A673 (cell line): ENCODE measurements at regions not wholly inside any gene's neighbourhood (a gene's known extent, or its start where the extent isn't known, plus 50 kb on each side); places are given as distances from the start of the nearest gene placed in this dataset.

Source experiments
- BruUV-seq: library from RNA; stranded (reverse); fragments of 400-500 nt; replicated peaks from 2 replicates; lab custom pipeline; 2021; lab: Mats Ljungman, UMichigan
- CTCF ChIA-PET: fragments of 300-600 bp; sonication (Branson Sonifier 250); formaldehyde crosslinking; loops from one replicate; lab custom pipeline; 2022; ENCODE audit warnings: antibody characterized with exemption; lab: Charles Lee
- POLR2A ChIA-PET: fragments of 300-600 bp; sonication (Branson Sonifier 250); formaldehyde crosslinking; loops from one replicate; lab custom pipeline; 2022; ENCODE audit warnings: antibody characterized with exemption; ENCODE audit not compliant: low non-redundant PET; lab: Charles Lee
- DNase-seq: peaks from one replicate; pipeline ENCODE4 v3.0.0-alpha.2; 2015; ENCODE audit warnings: low spot score
- H3K27ac ChIP-seq: fragments of 200-600 bp; sonication (generic); 2 replicates; pipeline ENCODE4 v1.5.1; 2016; ENCODE audit warnings: mixed run types, low read depth, mild to moderate bottlenecking, mixed read lengths, antibody characterized with exemption, low read length; ENCODE audit not compliant: poor library complexity, severe bottlenecking
- H3K27me3 ChIP-seq: fragments of 200-600 bp; sonication (generic); replicated peaks from 2 replicates; pipeline ENCODE4 v1.6.1; 2017; ENCODE audit warnings: mixed run types, low read depth, mild to moderate bottlenecking, mixed read lengths, antibody characterized with exemption, low read length; ENCODE audit not compliant: insufficient read depth, poor library complexity
- H3K36me3 ChIP-seq: fragments of 200-600 bp; sonication (generic); 2 replicates; pipeline ENCODE4 v1.6.1; 2016; ENCODE audit warnings: mixed run types, mild to moderate bottlenecking, mixed read lengths, antibody characterized with exemption, low read length; ENCODE audit not compliant: insufficient read depth, poor library complexity, severe bottlenecking
- H3K4me1 ChIP-seq: fragments of 200-600 bp; sonication (generic); 2 replicates; pipeline ENCODE4 v1.6.1; 2017; ENCODE audit warnings: mixed run types, mild to moderate bottlenecking, mixed read lengths, antibody characterized with exemption, low read length; ENCODE audit not compliant: insufficient read depth, poor library complexity, severe bottlenecking
- H3K4me3 ChIP-seq: fragments of 200-600 bp; sonication (generic); 2 replicates; pipeline ENCODE4 v1.5.1; 2016; ENCODE audit warnings: low read depth, mixed run types, mild to moderate bottlenecking, mixed read lengths, low read length; ENCODE audit not compliant: poor library complexity, severe bottlenecking
- H3K9me3 ChIP-seq: fragments of 200-600 bp; sonication (generic); 2 replicates; pipeline ENCODE4 v1.6.1; 2016; ENCODE audit warnings: mixed run types, low read depth, mild to moderate bottlenecking, mixed read lengths, antibody characterized with exemption, low read length; ENCODE audit not compliant: poor library complexity, severe bottlenecking
- EZH2 ChIP-seq: fragments of 200-600 bp; sonication (generic); IDR thresholded peaks from 2 replicates; pipeline ENCODE4 v1.6.1; 2017; ENCODE audit warnings: borderline replicate concordance, low read depth, mild to moderate bottlenecking, mixed read lengths, antibody characterized with exemption, low read length; ENCODE audit not compliant: poor library complexity, severe bottlenecking
- intact Hi-C: fragments of 100-400 bp; cut with micrococcal nuclease; formaldehyde crosslinking; loops from one replicate; pipeline ENCODE4 v1.10.0; 2022; ENCODE audit not compliant: unreplicated experiment
- TF ChIP-seq, protein P1 (sequence below): fragments of 300-800, 200-600 bp; sonication (generic); conservative IDR thresholded peaks from 2 replicates; pipeline ENCODE4 v1.5.1; 2017; ENCODE audit warnings: low read depth, mild to moderate bottlenecking, antibody characterized with exemption, low read length, moderate library complexity, mixed read lengths

DNA sequence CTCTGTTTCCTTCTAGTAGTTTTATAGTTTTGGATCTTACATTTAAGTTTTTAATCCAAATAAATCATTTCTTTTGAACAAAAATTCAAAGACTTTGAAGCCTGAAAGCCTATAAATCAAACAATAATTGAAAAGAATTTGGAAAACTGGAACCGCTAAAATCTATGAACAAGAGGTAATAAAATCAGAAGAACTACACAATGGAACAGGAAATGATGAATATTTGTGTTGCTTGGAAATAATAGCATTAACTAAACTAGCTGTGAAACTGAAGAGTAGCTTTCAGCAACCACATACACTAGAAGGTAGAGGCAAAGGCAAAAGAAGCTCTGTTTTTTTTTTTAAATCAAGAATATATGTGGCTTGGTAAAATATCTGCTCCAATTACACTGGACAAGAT, 147.9 kb upstream of the ABI3BP start:
- BruUV-seq: no TSS peak
- ChIA-PET POLR2A (no interaction called here), CTCF (interaction anchor here (0.6 kb wide), 1 partner anchor 435 kb away, joined by 3 read pairs; no protein-coding TSS in a partner anchor)
- H3K27ac ChIP-seq: no peak overlapping the region
- peaks cover 77% of the 10 kb centered on the region for H3K27me3 ChIP-seq
- no peaks in the 10 kb centered on the region for H3K9me3 ChIP-seq
- H3K4me3 ChIP-seq: no peak overlapping the region
- peak; percentile 78 for DNase-seq
- intact Hi-C loops: no loop called here
- TF ChIP-seq, protein P1, sequence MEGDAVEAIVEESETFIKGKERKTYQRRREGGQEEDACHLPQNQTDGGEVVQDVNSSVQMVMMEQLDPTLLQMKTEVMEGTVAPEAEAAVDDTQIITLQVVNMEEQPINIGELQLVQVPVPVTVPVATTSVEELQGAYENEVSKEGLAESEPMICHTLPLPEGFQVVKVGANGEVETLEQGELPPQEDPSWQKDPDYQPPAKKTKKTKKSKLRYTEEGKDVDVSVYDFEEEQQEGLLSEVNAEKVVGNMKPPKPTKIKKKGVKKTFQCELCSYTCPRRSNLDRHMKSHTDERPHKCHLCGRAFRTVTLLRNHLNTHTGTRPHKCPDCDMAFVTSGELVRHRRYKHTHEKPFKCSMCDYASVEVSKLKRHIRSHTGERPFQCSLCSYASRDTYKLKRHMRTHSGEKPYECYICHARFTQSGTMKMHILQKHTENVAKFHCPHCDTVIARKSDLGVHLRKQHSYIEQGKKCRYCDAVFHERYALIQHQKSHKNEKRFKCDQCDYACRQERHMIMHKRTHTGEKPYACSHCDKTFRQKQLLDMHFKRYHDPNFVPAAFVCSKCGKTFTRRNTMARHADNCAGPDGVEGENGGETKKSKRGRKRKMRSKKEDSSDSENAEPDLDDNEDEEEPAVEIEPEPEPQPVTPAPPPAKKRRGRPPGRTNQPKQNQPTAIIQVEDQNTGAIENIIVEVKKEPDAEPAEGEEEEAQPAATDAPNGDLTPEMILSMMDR: no peak
- no peak for TF ChIP-seq EZH2
- H3K36me3 ChIP-seq: no peaks in the 10 kb centered on the region
- peaks cover 11% of the 10 kb centered on the region for H3K4me1 ChIP-seq

DNA sequence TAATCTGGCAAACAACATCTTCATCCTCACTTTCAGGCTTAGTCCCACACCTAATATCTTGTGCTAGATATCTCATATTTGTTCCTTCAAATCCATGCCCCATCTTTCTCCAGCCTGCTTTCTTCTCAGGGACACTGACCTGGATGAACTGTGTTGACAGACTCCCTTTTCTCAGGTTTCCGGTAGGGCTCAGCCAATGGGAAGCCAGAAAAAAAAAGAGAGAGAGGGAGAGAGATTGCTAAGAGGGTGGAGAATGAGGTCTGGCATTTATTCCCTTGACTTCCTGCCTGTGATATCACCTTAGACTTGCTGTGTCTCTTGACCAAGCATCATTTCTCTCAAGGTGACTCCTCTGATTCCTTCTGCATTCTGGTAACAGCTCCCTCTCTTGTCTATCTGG, 145.6 kb upstream of the ABI3BP start:
- no peak for DNase-seq
- no peaks in the 10 kb centered on the region for H3K36me3 ChIP-seq
- H3K4me3 ChIP-seq: no peak overlapping the region
- H3K9me3 ChIP-seq: no peaks in the 10 kb centered on the region
- CTCF ChIA-PET: no interaction called here
- POLR2A ChIA-PET: no interaction called here
- peaks cover 11% of the 10 kb centered on the region for H3K4me1 ChIP-seq
- no TSS peak for BruUV-seq
- peaks cover 77% of the 10 kb centered on the region for H3K27me3 ChIP-seq
- TF ChIP-seq, protein P1: no peak
- no peak for TF ChIP-seq EZH2
- no peak overlapping the region for H3K27ac ChIP-seq
- intact Hi-C loops: no loop called here

DNA sequence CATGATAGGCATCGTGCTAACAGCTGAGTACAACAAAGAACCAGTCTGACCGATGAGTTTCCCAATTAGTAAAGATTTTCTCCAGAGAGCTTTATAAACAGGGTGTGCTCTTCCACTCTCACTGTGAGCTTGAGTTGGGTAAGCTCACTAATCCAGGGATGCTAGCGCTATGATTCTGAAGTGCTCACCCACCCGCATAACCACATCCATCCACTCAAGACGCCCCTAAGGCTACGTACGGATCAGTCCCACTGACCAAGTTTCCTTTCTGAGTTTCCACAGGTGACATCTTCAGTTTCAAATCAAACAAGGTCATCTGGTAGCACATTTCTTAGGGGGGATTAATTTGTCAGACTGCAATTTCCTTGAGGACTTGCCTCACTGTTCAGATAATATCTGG, 141.1 kb upstream of the ABI3BP start:
- no peaks in the 10 kb centered on the region for H3K4me1 ChIP-seq
- intact Hi-C loops: no loop called here
- H3K4me3 ChIP-seq: no peak overlapping the region
- ChIA-PET CTCF (no interaction called here), POLR2A (no interaction called here)
- no peaks in the 10 kb centered on the region for H3K9me3 ChIP-seq
- no peak for TF ChIP-seq EZH2
- TF ChIP-seq, protein P1: no peak
- no TSS peak for BruUV-seq
- no peak overlapping the region for H3K27ac ChIP-seq
- DNase-seq: no peak
- H3K36me3 ChIP-seq: no peaks in the 10 kb centered on the region
- peaks cover 67% of the 10 kb centered on the region for H3K27me3 ChIP-seq
